ENCODE measurements at regions not wholly inside any gene's neighbourhood (a gene's known extent, or its start where the extent isn't known, plus 50 kb on each side); places are given as distances from the start of the nearest gene placed in this dataset.

GRCh38 chr1:59005491-59006288 lies 221.8 kb upstream of the JUN start:
- no peaks in the 10 kb centered on the region for H3K27me3 ChIP-seq (ENCODE audit: control insufficient read depth, insufficient read depth, low read length)
- no peaks in the 10 kb centered on the region for H3K9me3 ChIP-seq (ENCODE audit: control insufficient read depth, insufficient read depth, low read length)

GRCh38 chr1:59006289-59006658 lies 222.4 kb upstream of the JUN start:
- H3K4me1 ChIP-seq (ENCODE audit: control insufficient read depth, insufficient read depth, low read length), result no peaks in the 10 kb centered on the region
- no peaks in the 10 kb centered on the region for H3K36me3 ChIP-seq (ENCODE audit: control insufficient read depth, insufficient read depth, low read length)
- no peaks in the 10 kb centered on the region for H3K9me3 ChIP-seq (ENCODE audit: control insufficient read depth, insufficient read depth, low read length)
- no peak overlapping the region for H3K9ac ChIP-seq (ENCODE audit: low read depth, low read length)
- H3K27me3 ChIP-seq (ENCODE audit: control insufficient read depth, insufficient read depth, low read length), result no peaks in the 10 kb centered on the region
- H3K4me3 ChIP-seq (ENCODE audit: low read depth, low read length), result no peak overlapping the region

More at GRCh38 chr1:59005491-59006288, 221.8 kb upstream of the JUN start:
- H3K9ac ChIP-seq (ENCODE audit: low read depth, low read length), result no peak overlapping the region
- no peak overlapping the region for H3K4me3 ChIP-seq (ENCODE audit: low read depth, low read length)
- no peaks in the 10 kb centered on the region for H3K4me1 ChIP-seq (ENCODE audit: control insufficient read depth, insufficient read depth, low read length)
- no peaks in the 10 kb centered on the region for H3K36me3 ChIP-seq (ENCODE audit: control insufficient read depth, insufficient read depth, low read length)

GRCh38 chr1:59006932-59007331 lies 223.1 kb upstream of the JUN start:
- Histone ChIP-seq H3K9me3 (ENCODE audit: control insufficient read depth, insufficient read depth, low read length) (no peaks in the 10 kb centered on the region), H3K36me3 (ENCODE audit: control insufficient read depth, insufficient read depth, low read length) (no peaks in the 10 kb centered on the region), H3K4me1 (ENCODE audit: control insufficient read depth, insufficient read depth, low read length) (no peaks in the 10 kb centered on the region), H3K27me3 (ENCODE audit: control insufficient read depth, insufficient read depth, low read length) (no peaks in the 10 kb centered on the region), H3K9ac (ENCODE audit: low read depth, low read length) (no peak overlapping the region), H3K4me3 (ENCODE audit: low read depth, low read length) (no peak overlapping the region)

- Histone ChIP-seq H3K4me3 (ENCODE audit: low read depth, low read length) (no peak overlapping the region), H3K9me3 (ENCODE audit: control insufficient read depth, insufficient read depth, low read length) (no peaks in the 10 kb centered on the region), H3K36me3 (ENCODE audit: control insufficient read depth, insufficient read depth, low read length) (no peaks in the 10 kb centered on the region), H3K4me1 (ENCODE audit: control insufficient read depth, insufficient read depth, low read length) (no peaks in the 10 kb centered on the region), H3K27me3 (ENCODE audit: control insufficient read depth, insufficient read depth, low read length) (no peaks in the 10 kb centered on the region), H3K9ac (ENCODE audit: low read depth, low read length) (no peak overlapping the region)
These were observed 223.6 kb upstream of the JUN start for GRCh38 chr1:59007429-59007819.

- Histone ChIP-seq H3K9ac (ENCODE audit: low read depth, low read length) (no peak overlapping the region), H3K4me3 (ENCODE audit: low read depth, low read length) (no peak overlapping the region), H3K4me1 (ENCODE audit: control insufficient read depth, insufficient read depth, low read length) (peaks cover under 1% of the 10 kb centered on the region), H3K9me3 (ENCODE audit: control insufficient read depth, insufficient read depth, low read length) (no peaks in the 10 kb centered on the region), H3K36me3 (ENCODE audit: control insufficient read depth, insufficient read depth, low read length) (no peaks in the 10 kb centered on the region), H3K27me3 (ENCODE audit: control insufficient read depth, insufficient read depth, low read length) (no peaks in the 10 kb centered on the region)
These were observed 224.2 kb upstream of the JUN start for GRCh38 chr1:59007820-59008598.

GRCh38 chr1:59008599-59009347 lies 224.9 kb upstream of the JUN start:
- H3K36me3 ChIP-seq (ENCODE audit: control insufficient read depth, insufficient read depth, low read length), result no peaks in the 10 kb centered on the region
- H3K4me3 ChIP-seq (ENCODE audit: low read depth, low read length), result no peak overlapping the region
- no peaks in the 10 kb centered on the region for H3K27me3 ChIP-seq (ENCODE audit: control insufficient read depth, insufficient read depth, low read length)
- H3K9me3 ChIP-seq (ENCODE audit: control insufficient read depth, insufficient read depth, low read length), result no peaks in the 10 kb centered on the region
- H3K4me1 ChIP-seq (ENCODE audit: control insufficient read depth, insufficient read depth, low read length), result peaks cover 8% of the 10 kb centered on the region
- H3K9ac ChIP-seq (ENCODE audit: low read depth, low read length), result no peak overlapping the region

GRCh38 chr1:59011663-59012062 lies 227.8 kb upstream of the JUN start:
- Histone ChIP-seq H3K9ac (ENCODE audit: low read depth, low read length) (no peak overlapping the region), H3K27me3 (ENCODE audit: control insufficient read depth, insufficient read depth, low read length) (no peaks in the 10 kb centered on the region), H3K9me3 (ENCODE audit: control insufficient read depth, insufficient read depth, low read length) (no peaks in the 10 kb centered on the region), H3K36me3 (ENCODE audit: control insufficient read depth, insufficient read depth, low read length) (no peaks in the 10 kb centered on the region), H3K4me1 (ENCODE audit: control insufficient read depth, insufficient read depth, low read length) (peaks cover 20% of the 10 kb centered on the region), H3K4me3 (ENCODE audit: low read depth, low read length) (no peak overlapping the region)

- H3K36me3 ChIP-seq (ENCODE audit: control insufficient read depth, insufficient read depth, low read length), result no peaks in the 10 kb centered on the region
- no peaks in the 10 kb centered on the region for H3K27me3 ChIP-seq (ENCODE audit: control insufficient read depth, insufficient read depth, low read length)
- H3K4me3 ChIP-seq (ENCODE audit: low read depth, low read length), result no peak overlapping the region
- no peak overlapping the region for H3K9ac ChIP-seq (ENCODE audit: low read depth, low read length)
- H3K4me1 ChIP-seq (ENCODE audit: control insufficient read depth, insufficient read depth, low read length), result peaks cover 20% of the 10 kb centered on the region
- no peaks in the 10 kb centered on the region for H3K9me3 ChIP-seq (ENCODE audit: control insufficient read depth, insufficient read depth, low read length)
These were observed 228.5 kb upstream of the JUN start for GRCh38 chr1:59012378-59012777.

GRCh38 chr1:59013276-59013927 lies 229.6 kb upstream of the JUN start:
- Histone ChIP-seq H3K9me3 (ENCODE audit: control insufficient read depth, insufficient read depth, low read length) (no peaks in the 10 kb centered on the region), H3K9ac (ENCODE audit: low read depth, low read length) (peak overlapping the region; percentile 5), H3K4me1 (ENCODE audit: control insufficient read depth, insufficient read depth, low read length) (peaks cover 20% of the 10 kb centered on the region), H3K4me3 (ENCODE audit: low read depth, low read length) (peak overlapping the region; percentile 5), H3K36me3 (ENCODE audit: control insufficient read depth, insufficient read depth, low read length) (no peaks in the 10 kb centered on the region), H3K27me3 (ENCODE audit: control insufficient read depth, insufficient read depth, low read length) (no peaks in the 10 kb centered on the region)

- no peaks in the 10 kb centered on the region for H3K36me3 ChIP-seq (ENCODE audit: control insufficient read depth, insufficient read depth, low read length)
- peak overlapping the region; percentile 5 for H3K4me3 ChIP-seq (ENCODE audit: low read depth, low read length)
- H3K27me3 ChIP-seq (ENCODE audit: control insufficient read depth, insufficient read depth, low read length), result no peaks in the 10 kb centered on the region
- H3K9me3 ChIP-seq (ENCODE audit: control insufficient read depth, insufficient read depth, low read length), result no peaks in the 10 kb centered on the region
- H3K4me1 ChIP-seq (ENCODE audit: control insufficient read depth, insufficient read depth, low read length), result peaks cover 20% of the 10 kb centered on the region
- H3K9ac ChIP-seq (ENCODE audit: low read depth, low read length), result peak overlapping the region; percentile 5
These were observed 230.1 kb upstream of the JUN start for GRCh38 chr1:59013928-59014279.

GRCh38 chr1:59014827-59015226 lies 231.0 kb upstream of the JUN start:
- Histone ChIP-seq H3K9me3 (ENCODE audit: control insufficient read depth, insufficient read depth, low read length) (no peaks in the 10 kb centered on the region), H3K4me1 (ENCODE audit: control insufficient read depth, insufficient read depth, low read length) (peaks cover 20% of the 10 kb centered on the region), H3K27me3 (ENCODE audit: control insufficient read depth, insufficient read depth, low read length) (no peaks in the 10 kb centered on the region), H3K36me3 (ENCODE audit: control insufficient read depth, insufficient read depth, low read length) (no peaks in the 10 kb centered on the region), H3K9ac (ENCODE audit: low read depth, low read length) (no peak overlapping the region), H3K4me3 (ENCODE audit: low read depth, low read length) (no peak overlapping the region)

Data from iPS-15b (cell line).